ENCODE measurements at regions not wholly inside any gene's neighbourhood (a gene's known extent, or its start where the extent isn't known, plus 50 kb on each side); places are given as distances from the start of the nearest gene placed in this dataset.

DNA sequence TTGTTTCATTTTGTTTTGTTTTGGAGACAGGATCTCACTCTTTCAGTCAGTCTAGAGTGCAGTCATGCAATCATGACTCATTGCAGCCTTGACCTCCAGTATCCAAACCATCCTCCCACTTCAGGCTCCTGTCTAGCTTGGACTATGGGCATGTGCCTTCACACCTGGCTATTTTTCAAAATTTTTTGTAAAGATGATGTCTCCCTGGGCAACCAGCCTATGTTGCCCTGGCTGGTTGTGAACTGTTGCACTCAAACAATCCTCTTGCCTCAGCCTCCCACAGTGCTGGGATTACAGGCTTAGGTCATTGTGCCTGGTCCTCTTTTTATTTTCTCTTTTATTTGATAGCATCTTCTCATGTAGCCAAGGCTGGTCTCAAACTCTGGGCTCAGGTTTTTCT is 1019.3 kb downstream of the CDY2B start (continued):
- TF ChIP-seq, protein P1, sequence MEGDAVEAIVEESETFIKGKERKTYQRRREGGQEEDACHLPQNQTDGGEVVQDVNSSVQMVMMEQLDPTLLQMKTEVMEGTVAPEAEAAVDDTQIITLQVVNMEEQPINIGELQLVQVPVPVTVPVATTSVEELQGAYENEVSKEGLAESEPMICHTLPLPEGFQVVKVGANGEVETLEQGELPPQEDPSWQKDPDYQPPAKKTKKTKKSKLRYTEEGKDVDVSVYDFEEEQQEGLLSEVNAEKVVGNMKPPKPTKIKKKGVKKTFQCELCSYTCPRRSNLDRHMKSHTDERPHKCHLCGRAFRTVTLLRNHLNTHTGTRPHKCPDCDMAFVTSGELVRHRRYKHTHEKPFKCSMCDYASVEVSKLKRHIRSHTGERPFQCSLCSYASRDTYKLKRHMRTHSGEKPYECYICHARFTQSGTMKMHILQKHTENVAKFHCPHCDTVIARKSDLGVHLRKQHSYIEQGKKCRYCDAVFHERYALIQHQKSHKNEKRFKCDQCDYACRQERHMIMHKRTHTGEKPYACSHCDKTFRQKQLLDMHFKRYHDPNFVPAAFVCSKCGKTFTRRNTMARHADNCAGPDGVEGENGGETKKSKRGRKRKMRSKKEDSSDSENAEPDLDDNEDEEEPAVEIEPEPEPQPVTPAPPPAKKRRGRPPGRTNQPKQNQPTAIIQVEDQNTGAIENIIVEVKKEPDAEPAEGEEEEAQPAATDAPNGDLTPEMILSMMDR (IDR thresholded peaks at IDR 0.05; ENCODE audit: control extremely low read depth in 1 of 3, insufficient read depth in 1 of 3, low read depth in 1 of 3, low read length in 3 of 3) = no peak
- TF ChIP-seq EP300 (IDR thresholded peaks at IDR 0.05; ENCODE audit: borderline replicate concordance in 1 of 2, low read depth in 2 of 2, low read length in 2 of 2) (no peak), ATF3 (IDR thresholded peaks at IDR 0.05; ENCODE audit: insufficient read depth, low read depth, low read length) (no peak)
